Endothelial cell of umbilical vein (primary cell): ENCODE measurements at regions not wholly inside any gene's neighbourhood (a gene's known extent, or its start where the extent isn't known, plus 50 kb on each side); places are given as distances from the start of the nearest gene placed in this dataset.

Source experiments
- BruUV-seq: library from RNA; stranded (reverse); fragments of 400-500 nt; replicated peaks from 2 replicates; lab custom pipeline; 2021; lab: Mats Ljungman, UMichigan
- CTCF ChIA-PET: fragments of 300-600, 350-600 bp; sonication (Branson Sonifier 250); formaldehyde crosslinking; loops from one replicate; lab custom pipeline; 2021; ENCODE audit warnings: antibody characterized with exemption, inconsistent platforms; lab: Charles Lee
- POLR2A ChIA-PET: fragments of 300-600, 350-600 bp; sonication (Branson Sonifier 250); formaldehyde crosslinking; loops from one replicate; lab custom pipeline; 2021; ENCODE audit warnings: antibody characterized with exemption, inconsistent platforms; lab: Charles Lee
- DNase-seq: peaks from one replicate; pipeline ENCODE4 v3.0.0-alpha.2; 2011; ENCODE audit warnings: low read depth, low spot score
- FAIRE-seq: peaks from 2 replicates; lab custom pipeline; 2011; peaks lifted over from hg19 to GRCh38; lab: Jason Lieb, UNC
- H2AFZ ChIP-seq: 2 replicates; pipeline ENCODE4 v1.6.0; 2012; ENCODE audit warnings: low read depth, low read length, control low read depth, inconsistent platforms
- H3K27ac ChIP-seq: 2 replicates; pipeline ENCODE4 v1.5.1; 2011; ENCODE audit warnings: low read depth, mild to moderate bottlenecking, control low read depth, low read length, moderate library complexity; ENCODE audit not compliant: insufficient read depth
- H3K27me3 ChIP-seq, 2 experiments: 2 replicates each; pipeline versions ENCODE4 v1.6.0 to v1.6.1; 2011; ENCODE audit warnings: low read length in 2 of 2, mixed read lengths in 1 of 2; ENCODE audit not compliant: control insufficient read depth in 2 of 2, insufficient read depth in 2 of 2
- H3K36me3 ChIP-seq, 2 experiments: 2 replicates in 1 of 2; 3 replicates in 1 of 2; pipeline ENCODE4 v1.5.1; 2011; ENCODE audit warnings: low read length in 2 of 2, mild to moderate bottlenecking in 1 of 2, moderate library complexity in 1 of 2; ENCODE audit not compliant: control insufficient read depth in 2 of 2, insufficient read depth in 2 of 2; ENCODE audit errors: extremely low read depth in 1 of 2
- H3K4me1 ChIP-seq: 3 replicates; pipeline ENCODE4 v1.5.1; 2011; ENCODE audit warnings: mild to moderate bottlenecking, low read length; ENCODE audit not compliant: control insufficient read depth, insufficient read depth; ENCODE audit errors: extremely low read depth
- H3K4me2 ChIP-seq: 2 replicates; pipeline ENCODE4 v1.6.1; 2011; ENCODE audit warnings: low read length, control low read depth, mixed read lengths; ENCODE audit not compliant: insufficient read depth
- H3K4me3 ChIP-seq, 3 experiments: fragments of 200-600 bp in 1 of 3; sonication (generic), shearing (Covaris generic) in 1 of 3; replicated peaks in 1 of 3; 2 replicates each; pipeline ENCODE4 v1.5.1; 2011 to 2016; ENCODE audit warnings: control low read depth in 3 of 3, low read length in 3 of 3, mild to moderate bottlenecking in 2 of 3, inconsistent platforms in 1 of 3, low read depth in 1 of 3, moderate library complexity in 1 of 3; ENCODE audit not compliant: insufficient read depth in 1 of 3
- H3K79me2 ChIP-seq: 2 replicates; pipeline ENCODE4 v1.6.0; 2012; ENCODE audit warnings: low read length, inconsistent platforms; ENCODE audit not compliant: control insufficient read depth, insufficient read depth
- H3K9ac ChIP-seq: replicated peaks from 2 replicates; pipeline ENCODE3; 2011; ENCODE audit warnings: low read length, control low read depth; ENCODE audit not compliant: insufficient read depth; ENCODE audit errors: extremely low read depth
- H3K9me1 ChIP-seq: replicated peaks from 3 replicates; pipeline ENCODE4 v1.6.0; 2011; ENCODE audit warnings: mild to moderate bottlenecking, low read length; ENCODE audit not compliant: control insufficient read depth, insufficient read depth; ENCODE audit errors: extremely low read depth
- H3K9me3 ChIP-seq: replicated peaks from 2 replicates; pipeline ENCODE4 v1.5.1; 2012; ENCODE audit warnings: low read length, inconsistent platforms; ENCODE audit not compliant: control insufficient read depth, insufficient read depth
- H4K20me1 ChIP-seq: replicated peaks from 2 replicates; pipeline ENCODE3; 2011; ENCODE audit warnings: mild to moderate bottlenecking, low read length; ENCODE audit not compliant: control insufficient read depth, insufficient read depth; ENCODE audit errors: extremely low read depth
- EZH2 ChIP-seq: IDR thresholded peaks from 2 replicates; pipeline ENCODE4 v1.6.1; 2012; ENCODE audit warnings: borderline replicate concordance, low read depth, mild to moderate bottlenecking, moderate library complexity, low read length, inconsistent platforms; ENCODE audit not compliant: severe bottlenecking
- FOS ChIP-seq: IDR thresholded peaks from 2 replicates; pipeline ENCODE4 v1.6.1; 2011; ENCODE audit warnings: mild to moderate bottlenecking, low read length, moderate library complexity, borderline replicate concordance; ENCODE audit not compliant: insufficient read depth
- GATA2 ChIP-seq: IDR thresholded peaks from 2 replicates; pipeline ENCODE4 v1.7.0; 2011; ENCODE audit warnings: low read depth, mild to moderate bottlenecking, moderate library complexity, mixed read lengths, low read length; ENCODE audit not compliant: insufficient read length, insufficient read depth
- JUN ChIP-seq: IDR thresholded peaks from 2 replicates; pipeline ENCODE4 v1.6.1; 2011; ENCODE audit warnings: borderline replicate concordance, low read depth; ENCODE audit not compliant: insufficient read length, insufficient read depth
- MYC ChIP-seq: IDR thresholded peaks from one replicate; pipeline ENCODE4 v1.6.1; 2011; ENCODE audit warnings: mild to moderate bottlenecking, low read depth, low read length
- POLR2A ChIP-seq: IDR thresholded peaks from 2 replicates; pipeline ENCODE4 v1.6.1; 2012; ENCODE audit warnings: low read depth, mild to moderate bottlenecking, control low read depth, low read length
- POLR2AphosphoS5 ChIP-seq: IDR thresholded peaks from 2 replicates; pipeline ENCODE4 v1.6.1; 2012; ENCODE audit warnings: low read depth, mild to moderate bottlenecking, control low read depth, low read length, moderate library complexity; ENCODE audit not compliant: insufficient read depth
- dilution Hi-C: fragments of 300-500 bp; cut with MboI; formaldehyde crosslinking; loops from one replicate; pipeline ENCODE4 v1.15.0; 2019; ENCODE audit warnings: low sequenced_read_pairs; ENCODE audit not compliant: extremely low pct_ligation_motif_present
- intact Hi-C: fragments of 100-400 bp; cut with micrococcal nuclease; formaldehyde crosslinking; loops from one replicate; pipeline ENCODE4 v1.10.0; 2022
- TF ChIP-seq, protein P1 (sequence below), 2 donors: IDR thresholded peaks; 1 replicate in 1 of 2; 2 replicates in 1 of 2; pipeline ENCODE4 v1.5.1; 2011; ENCODE audit warnings: low read length in 2 of 2, mild to moderate bottlenecking in 2 of 2, moderate library complexity in 2 of 2, control low read depth in 1 of 2, inconsistent platforms in 1 of 2, low read depth in 1 of 2; ENCODE audit not compliant: insufficient read depth in 1 of 2; ENCODE audit errors: extremely low read depth in 1 of 2
- TF ChIP-seq, protein P2 (sequence below): IDR thresholded peaks from 2 replicates; pipeline ENCODE4 v1.6.1; 2011; ENCODE audit not compliant: insufficient read depth, insufficient read length

DNA sequence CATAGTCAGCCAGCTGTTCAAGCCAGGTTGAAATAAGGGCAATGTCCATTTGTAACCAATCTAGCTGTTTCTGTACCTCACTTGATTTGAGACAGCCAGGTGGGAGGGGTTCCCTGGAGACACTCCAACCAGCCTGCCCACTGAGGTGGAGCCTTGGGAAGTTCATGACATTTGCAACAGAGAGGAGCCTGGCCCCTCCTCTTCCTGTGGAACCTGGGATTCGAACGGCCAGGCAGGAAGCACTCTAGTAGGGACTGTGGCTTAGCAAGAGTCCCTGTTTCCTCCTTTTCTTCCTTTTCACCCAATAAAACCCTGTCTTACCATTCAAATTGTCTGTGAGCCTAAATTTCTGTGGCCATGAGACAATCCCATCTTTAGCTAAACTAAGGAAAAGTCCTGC lies 312.3 kb upstream of the NMUR2 start:
- H2AFZ ChIP-seq = no peak overlapping the region
- peaks cover 2% of the 10 kb centered on the region for H3K9me3 ChIP-seq
- DNase-seq (no peak), FAIRE-seq (no peak)
- BruUV-seq = no TSS peak
- H3K27me3 ChIP-seq = no peaks in the 10 kb centered on the region
- no peak overlapping the region for H3K9ac ChIP-seq
- H3K79me2 ChIP-seq = no peaks in the 10 kb centered on the region
- no peak overlapping the region for H3K27ac ChIP-seq
- CTCF ChIA-PET = no interaction called here
- no peak overlapping the region for H3K4me2 ChIP-seq
- H3K4me1 ChIP-seq = no peaks in the 10 kb centered on the region
- dilution Hi-C loops = no loop called here
- TF ChIP-seq EZH2 (no peak), MYC (no peak), JUN (no peak), POLR2A (no peak), POLR2AphosphoS5 (no peak), GATA2 (no peak)
- TF ChIP-seq, protein P1, sequence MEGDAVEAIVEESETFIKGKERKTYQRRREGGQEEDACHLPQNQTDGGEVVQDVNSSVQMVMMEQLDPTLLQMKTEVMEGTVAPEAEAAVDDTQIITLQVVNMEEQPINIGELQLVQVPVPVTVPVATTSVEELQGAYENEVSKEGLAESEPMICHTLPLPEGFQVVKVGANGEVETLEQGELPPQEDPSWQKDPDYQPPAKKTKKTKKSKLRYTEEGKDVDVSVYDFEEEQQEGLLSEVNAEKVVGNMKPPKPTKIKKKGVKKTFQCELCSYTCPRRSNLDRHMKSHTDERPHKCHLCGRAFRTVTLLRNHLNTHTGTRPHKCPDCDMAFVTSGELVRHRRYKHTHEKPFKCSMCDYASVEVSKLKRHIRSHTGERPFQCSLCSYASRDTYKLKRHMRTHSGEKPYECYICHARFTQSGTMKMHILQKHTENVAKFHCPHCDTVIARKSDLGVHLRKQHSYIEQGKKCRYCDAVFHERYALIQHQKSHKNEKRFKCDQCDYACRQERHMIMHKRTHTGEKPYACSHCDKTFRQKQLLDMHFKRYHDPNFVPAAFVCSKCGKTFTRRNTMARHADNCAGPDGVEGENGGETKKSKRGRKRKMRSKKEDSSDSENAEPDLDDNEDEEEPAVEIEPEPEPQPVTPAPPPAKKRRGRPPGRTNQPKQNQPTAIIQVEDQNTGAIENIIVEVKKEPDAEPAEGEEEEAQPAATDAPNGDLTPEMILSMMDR (IDR thresholded peaks at IDR 0.05; ENCODE audit: extremely low read depth in 1 of 2, insufficient read depth in 1 of 2, low read depth in 1 of 2, low read length in 2 of 2) = no peak
- no peaks in the 10 kb centered on the region for H4K20me1 ChIP-seq
- no peaks in the 10 kb centered on the region for H3K9me1 ChIP-seq
- intact Hi-C loops = no loop called here
- POLR2A ChIA-PET = no interaction called here
- no peak overlapping the region for H3K4me3 ChIP-seq
- no peaks in the 10 kb centered on the region for H3K36me3 ChIP-seq

DNA sequence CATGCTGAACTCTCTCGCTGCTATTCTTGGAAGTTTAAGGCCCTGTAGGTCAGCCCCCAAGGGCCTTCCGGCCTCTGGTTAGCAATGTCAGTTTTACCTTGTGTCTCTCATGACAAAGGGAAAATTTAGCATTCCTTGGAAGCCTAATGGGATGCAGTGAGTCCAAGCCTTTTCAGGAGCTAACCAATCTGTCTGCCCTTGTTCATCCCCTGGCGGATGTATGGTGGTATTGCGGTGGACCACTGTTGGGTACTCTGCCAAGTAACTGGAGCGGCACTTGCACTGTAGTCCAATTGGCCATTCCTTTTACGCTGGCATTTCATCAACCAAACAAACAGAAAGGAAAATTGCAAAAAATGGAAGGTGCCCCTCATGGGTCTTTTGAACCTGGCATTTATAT lies 318.4 kb upstream of the NMUR2 start:
- intact Hi-C loops (no loop called here), dilution Hi-C loops (no loop called here)
- DNase-seq = no peak
- H3K27ac ChIP-seq = no peak overlapping the region
- no peak for FAIRE-seq
- H3K9me3 ChIP-seq = peaks cover 4% of the 10 kb centered on the region
- no peak overlapping the region for H2AFZ ChIP-seq
- no peaks in the 10 kb centered on the region for H3K9me1 ChIP-seq
- no peak overlapping the region for H3K4me3 ChIP-seq
- no peak overlapping the region for H3K9ac ChIP-seq
- BruUV-seq = no TSS peak
- H4K20me1 ChIP-seq = no peaks in the 10 kb centered on the region
- ChIA-PET POLR2A (no interaction called here), CTCF (no interaction called here)
- no peaks in the 10 kb centered on the region for H3K36me3 ChIP-seq
- TF ChIP-seq, protein P2, sequence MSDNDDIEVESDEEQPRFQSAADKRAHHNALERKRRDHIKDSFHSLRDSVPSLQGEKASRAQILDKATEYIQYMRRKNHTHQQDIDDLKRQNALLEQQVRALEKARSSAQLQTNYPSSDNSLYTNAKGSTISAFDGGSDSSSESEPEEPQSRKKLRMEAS = no peak
- no peak for TF ChIP-seq JUN
- TF ChIP-seq POLR2AphosphoS5 = no peak
- TF ChIP-seq POLR2A = no peak
- no peak for TF ChIP-seq MYC
- TF ChIP-seq EZH2 = no peak
- no peak for TF ChIP-seq FOS
- TF ChIP-seq, protein P1 (IDR thresholded peaks at IDR 0.05; ENCODE audit: extremely low read depth in 1 of 2, insufficient read depth in 1 of 2, low read depth in 1 of 2, low read length in 2 of 2) = no peak
- TF ChIP-seq GATA2 = no peak
- no peaks in the 10 kb centered on the region for H3K79me2 ChIP-seq
- H3K27me3 ChIP-seq = no peaks in the 10 kb centered on the region
- no peaks in the 10 kb centered on the region for H3K4me1 ChIP-seq
- no peak overlapping the region for H3K4me2 ChIP-seq
